GM12878 (cell line): ENCODE measurements at regions not wholly inside any gene's neighbourhood (a gene's known extent, or its start where the extent isn't known, plus 50 kb on each side); places are given as distances from the start of the nearest gene placed in this dataset.

Experiments used
- ATAC-seq: fragments of 200-7000 bp; cut with Tn5 transposase; 3 replicates; pipeline ENCODE4 v1.9.1; 2020; ENCODE audit warnings: mild to moderate bottlenecking, moderate library complexity
- BruUV-seq: library from RNA; stranded (reverse); fragments of 400-500 nt; replicated peaks from 2 replicates; lab custom pipeline; 2021; lab: Mats Ljungman, UMichigan
- CTCF ChIA-PET: fragments of 300-600 bp; sonication (Branson Sonifier 250); formaldehyde crosslinking; extraction: SDS; loops from one replicate; lab custom pipeline; 2021; ENCODE audit warnings: inconsistent platforms; lab: Yijun Ruan, JAX
- POLR2A ChIA-PET: fragments of 350-600 bp; formaldehyde crosslinking; extraction: SDS; loops from one replicate; lab custom pipeline; 2021; ENCODE audit warnings: inconsistent platforms; lab: Charles Lee
- RAD21 ChIA-PET: fragments of 300-600 bp; sonication (Branson Sonifier 250); formaldehyde crosslinking; loops from one replicate; lab custom pipeline; 2023; ENCODE audit warnings: antibody characterized with exemption; ENCODE audit not compliant: unreplicated experiment; lab: Charles Lee
- SMC1A ChIA-PET: fragments of 300-600 bp; sonication (Branson Sonifier 250); formaldehyde crosslinking; loops from one replicate; lab custom pipeline; 2023; ENCODE audit not compliant: unreplicated experiment, uncharacterized antibody; lab: Charles Lee
- DNase-seq: peaks from one replicate; pipeline ENCODE4 v3.0.0-alpha.2; 2011; ENCODE audit warnings: low read depth, low spot score
- FAIRE-seq: peaks from 3 replicates; lab custom pipeline; 2011; peaks lifted over from hg19 to GRCh38; lab: Jason Lieb, UNC
- H2AFZ ChIP-seq: 2 replicates; pipeline ENCODE4 v1.6.0; 2011; ENCODE audit warnings: low read depth, low read length, control low read depth; ENCODE audit not compliant: control insufficient read depth
- H3K27ac ChIP-seq: 2 replicates; pipeline ENCODE4 v1.5.1; 2011; ENCODE audit warnings: control low read depth; ENCODE audit not compliant: control insufficient read depth, insufficient read depth
- H3K27me3 ChIP-seq, 2 experiments: replicated peaks in 1 of 2; 2 replicates each; pipeline versions ENCODE4 v1.6.0 to v1.6.1; 2011; ENCODE audit warnings: low read length in 1 of 2; ENCODE audit not compliant: control insufficient read depth in 2 of 2, insufficient read depth in 2 of 2
- H3K36me3 ChIP-seq, 2 experiments: 2 replicates each; pipeline ENCODE4 v1.5.1; 2011; ENCODE audit warnings: low read length in 1 of 2; ENCODE audit not compliant: control insufficient read depth in 2 of 2, insufficient read depth in 2 of 2
- H3K4me1 ChIP-seq: 2 replicates; pipeline ENCODE4 v1.6.1; 2011; ENCODE audit warnings: mild to moderate bottlenecking, low read length, moderate library complexity, mixed read lengths; ENCODE audit not compliant: control insufficient read depth, insufficient read depth
- H3K4me2 ChIP-seq: 2 replicates; pipeline ENCODE4 v1.6.0; 2011; ENCODE audit warnings: control low read depth; ENCODE audit not compliant: control insufficient read depth, insufficient read depth
- H3K4me3 ChIP-seq: fragments of 200-600 bp; sonication (generic); 2 replicates; pipeline ENCODE4 v1.5.1; 2016
- H3K79me2 ChIP-seq: 2 replicates; pipeline ENCODE4 v1.6.0; 2011; ENCODE audit warnings: low read length; ENCODE audit not compliant: control insufficient read depth, insufficient read depth
- H3K9ac ChIP-seq: 2 replicates; pipeline ENCODE4 v1.8.0; 2011; ENCODE audit warnings: low read length, control low read depth, mixed read lengths; ENCODE audit not compliant: control insufficient read depth, insufficient read depth
- H3K9me3 ChIP-seq: replicated peaks from 3 replicates; pipeline ENCODE4 v1.5.1; 2011; ENCODE audit warnings: mild to moderate bottlenecking, low read length; ENCODE audit not compliant: control insufficient read depth, insufficient read depth
- H4K20me1 ChIP-seq: 2 replicates; pipeline ENCODE4 v1.6.0; 2011; ENCODE audit not compliant: control insufficient read depth, insufficient read depth
- EZH2 ChIP-seq: IDR thresholded peaks from 2 replicates; pipeline ENCODE4 v1.6.1; 2012; ENCODE audit warnings: low read depth, mild to moderate bottlenecking, control low read depth, inconsistent platforms, low read length, borderline replicate concordance; ENCODE audit not compliant: control insufficient read depth
- FOS ChIP-seq: IDR thresholded peaks from 3 replicates; pipeline ENCODE4 v1.6.1; 2011; ENCODE audit warnings: borderline replicate concordance; ENCODE audit not compliant: insufficient read length; ENCODE audit errors: extremely low read depth
- JUND ChIP-seq: IDR thresholded peaks from 2 replicates; pipeline ENCODE4 v1.6.1; 2012; ENCODE audit warnings: low read depth, mild to moderate bottlenecking, low read length, improper control_type of control experiment, moderate library complexity
- KLF5 ChIP-seq: fragments of 450-650 bp; IDR thresholded peaks from 2 replicates; pipeline ENCODE4 v1.6.1; 2014; ENCODE audit warnings: mild to moderate bottlenecking; ENCODE audit not compliant: partially characterized antibody
- MTA2 ChIP-seq: fragments of 450-650 bp; IDR thresholded peaks from 2 replicates; pipeline ENCODE4 v1.6.1; 2016; ENCODE audit warnings: low read depth, mild to moderate bottlenecking, moderate library complexity
- NR2F1 ChIP-seq: fragments of 450-650 bp; conservative IDR thresholded peaks from 2 replicates; pipeline ENCODE4 v1.6.1; 2017; ENCODE audit warnings: mild to moderate bottlenecking
- NRF1 ChIP-seq: conservative IDR thresholded peaks from 2 replicates; pipeline ENCODE4 v1.6.1; 2011; ENCODE audit warnings: mild to moderate bottlenecking, low read depth, low read length, improper control_type of control experiment
- SIX5 ChIP-seq: IDR thresholded peaks from 2 replicates; pipeline ENCODE4 v1.6.1; 2011; ENCODE audit warnings: mild to moderate bottlenecking, low read depth, low read length, moderate library complexity; ENCODE audit not compliant: severe bottlenecking
- SREBF1 ChIP-seq: IDR thresholded peaks from 2 replicates; pipeline ENCODE4 v1.6.1; 2012; ENCODE audit warnings: mild to moderate bottlenecking, low read length
- USF1 ChIP-seq: IDR thresholded peaks from 2 replicates; pipeline ENCODE4 v1.6.1; 2011; ENCODE audit warnings: borderline replicate concordance, low read depth, mild to moderate bottlenecking, moderate library complexity, mixed read lengths, low read length; ENCODE audit not compliant: insufficient read depth; ENCODE audit errors: extremely low read length
- WGBS: methylation state at CpG from one replicate; pipeline ENCODE4 v1.1.6; 2016; ENCODE audit warnings: low lambda C conversion rate; ENCODE audit not compliant: insufficient replicate concordance, insufficient coverage; ENCODE audit errors: missing lambda C conversion rate; 5-methylcytosine and 5-hydroxymethylcytosine counted together
- in situ Hi-C: fragments of 300-500 bp; cut with MboI; formaldehyde crosslinking; loops from 9 replicates; pipeline ENCODE4 v1.14.3; 2018; ENCODE audit warnings: mixed read lengths
- intact Hi-C: fragments of 100-400 bp; cut with micrococcal nuclease; formaldehyde crosslinking; loops from one replicate; pipeline ENCODE4 v1.14.2; 2022; ENCODE audit not compliant: unreplicated experiment

DNA sequence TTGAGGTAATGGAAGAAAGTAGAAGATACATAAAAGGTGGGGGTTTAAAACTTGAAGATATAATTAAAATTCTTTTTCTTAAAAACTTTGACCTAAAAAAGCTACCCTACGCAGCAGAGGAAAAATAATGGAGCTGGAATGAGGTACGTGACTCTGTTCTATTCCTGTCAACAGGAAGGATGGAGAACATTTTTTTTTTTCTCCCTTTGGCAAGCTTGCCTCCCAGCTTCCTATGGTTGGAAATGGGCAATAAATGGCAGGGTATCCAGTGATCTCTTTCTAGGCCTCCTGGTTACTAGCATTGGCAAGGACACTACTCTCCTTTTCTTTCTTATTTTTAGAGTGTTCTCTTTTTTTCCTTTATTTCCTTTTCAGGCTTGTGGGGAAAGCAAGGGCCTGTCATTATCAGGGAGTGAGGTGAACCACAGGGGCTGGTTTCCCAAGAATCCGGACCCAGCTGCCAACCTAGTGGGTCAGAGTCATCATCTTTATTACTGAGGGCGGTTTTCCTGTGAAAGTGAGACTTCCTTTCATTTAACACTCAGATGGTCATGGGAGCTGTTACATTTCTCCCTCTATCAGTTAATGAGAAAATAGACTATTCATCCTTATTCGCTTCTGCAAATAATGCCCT lies 224.6 kb downstream of the SPRY1 start:
- SMC1A ChIA-PET: interaction anchor here (0.9 to 1.6 kb wide), 6 partner anchors 9 to 221 kb away, joined by 3 to 6 read pairs (median 3); no protein-coding TSS in a partner anchor
- H2AFZ ChIP-seq: no peak overlapping the region
- in situ Hi-C loops: no loop called here
- H3K9ac ChIP-seq: no peak overlapping the region
- intact Hi-C loops: no loop called here
- no peak overlapping the region for H3K4me3 ChIP-seq
- H4K20me1 ChIP-seq: no peaks in the 10 kb centered on the region
- CTCF ChIA-PET: interaction anchor here (0.9 kb wide), 1 partner anchor 58 kb away, joined by 3 read pairs; no protein-coding TSS in a partner anchor
- DNase-seq (no peak), ATAC-seq (no peak; the same call in 2 of the 3 replicates), FAIRE-seq (no peak)
- H3K4me1 ChIP-seq: no peaks in the 10 kb centered on the region
- H3K27ac ChIP-seq: no peak overlapping the region
- no peaks in the 10 kb centered on the region for H3K79me2 ChIP-seq
- no peaks in the 10 kb centered on the region; a peak in 1 of 4 replicates for H3K27me3 ChIP-seq
- TF ChIP-seq JUND (no peak), MTA2 (peak; percentile 36; the same call in 1 of the 2 replicates)
- no peak overlapping the region for H3K4me2 ChIP-seq
- BruUV-seq: no TSS peak
- H3K36me3 ChIP-seq: no peaks in the 10 kb centered on the region
- RAD21 ChIA-PET: no interaction called here
- H3K9me3 ChIP-seq: no peaks in the 10 kb centered on the region; the same call in 1 of the 3 replicates
- POLR2A ChIA-PET: no interaction called here
- WGBS: 44% methylated on average over 5 of the region's 5 CpGs

DNA sequence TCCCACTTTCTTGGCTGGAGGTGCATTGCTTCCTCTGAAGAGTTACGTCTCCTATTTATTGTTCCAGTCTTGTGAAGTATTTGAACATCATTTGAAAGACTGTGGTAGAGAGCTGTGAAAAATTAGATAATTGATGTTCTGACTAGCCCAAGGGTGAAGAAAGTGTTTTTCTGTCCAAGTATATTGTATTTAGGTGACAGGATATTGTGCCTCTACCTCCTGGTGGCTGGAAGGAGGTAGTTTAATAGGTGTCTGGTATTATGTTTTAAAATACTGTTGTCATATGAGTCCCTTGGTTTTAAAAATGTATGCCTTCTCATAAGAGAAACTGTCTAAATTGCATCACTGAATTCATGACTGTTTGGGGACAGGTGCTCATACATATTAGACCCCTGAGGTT lies 226.0 kb downstream of the SPRY1 start:
- Histone ChIP-seq H3K27ac (no peak overlapping the region), H3K79me2 (no peaks in the 10 kb centered on the region), H3K36me3 (no peaks in the 10 kb centered on the region), H2AFZ (no peak overlapping the region), H4K20me1 (no peaks in the 10 kb centered on the region), H3K9me3 (no peaks in the 10 kb centered on the region; the same call in 1 of the 3 replicates), H3K27me3 (no peaks in the 10 kb centered on the region; a peak in 1 of 4 replicates), H3K4me2 (no peak overlapping the region), H3K4me3 (no peak overlapping the region), H3K4me1 (no peaks in the 10 kb centered on the region), H3K9ac (no peak overlapping the region)
- ATAC-seq (peak; percentile 36; the same call in 2 of the 3 replicates), DNase-seq (no peak), FAIRE-seq (no peak)
- WGBS: 76% methylated on average over 1 of the region's 1 CpG
- intact Hi-C loops (no loop called here), in situ Hi-C loops (no loop called here)
- ChIA-PET POLR2A (no interaction called here), CTCF (no interaction called here), RAD21 (no interaction called here), SMC1A (no interaction called here)
- TF ChIP-seq USF1 (no peak), SREBF1 (no peak), EZH2 (no peak), KLF5 (no peak), NRF1 (no peak), FOS (no peak), NR2F1 (no peak), SIX5 (no peak)
- no TSS peak for BruUV-seq
